ENCODE measurements at regions not wholly inside any gene's neighbourhood (a gene's known extent, or its start where the extent isn't known, plus 50 kb on each side); places are given as distances from the start of the nearest gene placed in this dataset.

- Histone ChIP-seq H3K4me3 (no peak overlapping the region), H3K4me1 (no peaks in the 10 kb centered on the region), H3K27me3 (no peaks in the 10 kb centered on the region), H3K36me3 (no peaks in the 10 kb centered on the region), H3K9me3 (no peaks in the 10 kb centered on the region), H3K27ac (no peak overlapping the region)
- ATAC-seq (ENCODE audit: low FRiP score in 2 of 2), result no peak
- TF ChIP-seq CTCF (IDR thresholded peaks at IDR 0.05) (no peak), POLR2A (IDR thresholded peaks at IDR 0.05) (no peak)
- DNase-seq, result no peak
These were observed 192.7 kb upstream of the CNR1 start for GRCh38 chr6:88358846-88359245.

- no peaks in the 10 kb centered on the region for H3K36me3 ChIP-seq
- WGBS, 2 donors, result 30 to 47% methylated on average over 1 of the region's 1 CpG
- H3K4me1 ChIP-seq, result no peaks in the 10 kb centered on the region
- DNase-seq, result no peak
- H3K27ac ChIP-seq, result no peak overlapping the region
- H3K4me3 ChIP-seq, result no peak overlapping the region
- no peak for ATAC-seq (ENCODE audit: low FRiP score in 2 of 2)
- no peaks in the 10 kb centered on the region for H3K27me3 ChIP-seq
- TF ChIP-seq EP300 (IDR thresholded peaks at IDR 0.05) (no peak), CTCF (IDR thresholded peaks at IDR 0.05) (no peak), POLR2A (IDR thresholded peaks at IDR 0.05) (no peak), POLR2AphosphoS5 (IDR thresholded peaks at IDR 0.05) (no peak)
- H3K9me3 ChIP-seq, result no peaks in the 10 kb centered on the region
These were observed 183.4 kb upstream of the CNR1 start for GRCh38 chr6:88349511-88349910.

- no peak for TF ChIP-seq CTCF (IDR thresholded peaks at IDR 0.05)
- no peak for TF ChIP-seq POLR2A (IDR thresholded peaks at IDR 0.05)
- TF ChIP-seq POLR2AphosphoS5 (IDR thresholded peaks at IDR 0.05), result no peak
- no peak for TF ChIP-seq EP300 (IDR thresholded peaks at IDR 0.05)
- H3K9me3 ChIP-seq, result no peaks in the 10 kb centered on the region
- no peak for DNase-seq
- ATAC-seq (ENCODE audit: low FRiP score in 2 of 2), result no peak
- 70 to 78% methylated on average over 3 of the region's 3 CpGs for WGBS, 2 donors
- H3K27ac ChIP-seq, result no peak overlapping the region
- H3K36me3 ChIP-seq, result no peaks in the 10 kb centered on the region
- no peaks in the 10 kb centered on the region for H3K4me1 ChIP-seq
- no peaks in the 10 kb centered on the region for H3K27me3 ChIP-seq
- no peak overlapping the region for H3K4me3 ChIP-seq
These were observed 176.2 kb upstream of the CNR1 start for GRCh38 chr6:88342336-88342735.

GRCh38 chr6:88339761-88340160, 173.6 kb upstream of the CNR1 start:
- Histone ChIP-seq H3K4me1 (no peaks in the 10 kb centered on the region), H3K9me3 (no peaks in the 10 kb centered on the region), H3K36me3 (no peaks in the 10 kb centered on the region), H3K27me3 (no peaks in the 10 kb centered on the region), H3K27ac (no peak overlapping the region), H3K4me3 (no peak overlapping the region)
- TF ChIP-seq POLR2A (IDR thresholded peaks at IDR 0.05) (no peak), CTCF (IDR thresholded peaks at IDR 0.05) (no peak), POLR2AphosphoS5 (IDR thresholded peaks at IDR 0.05) (no peak), EP300 (IDR thresholded peaks at IDR 0.05) (no peak)
- WGBS, 2 donors, result 73 to 74% methylated on average over 2 of the region's 2 CpGs
- DNase-seq (no peak), ATAC-seq (ENCODE audit: low FRiP score in 2 of 2) (no peak)

GRCh38 chr6:88321306-88321705, 155.2 kb upstream of the CNR1 start:
- ATAC-seq (ENCODE audit: low FRiP score in 2 of 2) (no peak), DNase-seq (no peak)
- TF ChIP-seq POLR2A (IDR thresholded peaks at IDR 0.05) (no peak), EP300 (IDR thresholded peaks at IDR 0.05) (no peak), CTCF (IDR thresholded peaks at IDR 0.05) (no peak), POLR2AphosphoS5 (IDR thresholded peaks at IDR 0.05) (no peak)
- Histone ChIP-seq H3K4me1 (no peaks in the 10 kb centered on the region), H3K27me3 (no peaks in the 10 kb centered on the region), H3K36me3 (no peaks in the 10 kb centered on the region), H3K4me3 (no peak overlapping the region), H3K27ac (no peak overlapping the region), H3K9me3 (no peaks in the 10 kb centered on the region)
- 71 to 78% methylated on average over 1 of the region's 1 CpG for WGBS, 2 donors

All from upper lobe of left lung (tissue), 6 donors.